ENCODE measurements at regions not wholly inside any gene's neighbourhood (a gene's known extent, or its start where the extent isn't known, plus 50 kb on each side); places are given as distances from the start of the nearest gene placed in this dataset.

- DNase-seq (ENCODE audit: low read depth), result no peak
- in situ Hi-C loops (cut with HindIII; ENCODE audit: low pct_unique_long_range_greater_than_20kb, low sequenced_read_pairs), result no loop called here
These were observed 222.8 kb downstream of the SNCA start for GRCh38 chr4:89614155-89614554.

GRCh38 chr4:89610236-89610635 is 226.7 kb downstream of the SNCA start:
- no peak for DNase-seq (ENCODE audit: low read depth)
- in situ Hi-C loops (cut with HindIII; ENCODE audit: low pct_unique_long_range_greater_than_20kb, low sequenced_read_pairs), result no loop called here

- no peak for DNase-seq (ENCODE audit: low read depth)
- in situ Hi-C loops (cut with HindIII; ENCODE audit: low pct_unique_long_range_greater_than_20kb, low sequenced_read_pairs), result no loop called here
These were observed 227.2 kb downstream of the SNCA start for GRCh38 chr4:89609756-89610155.

- peak; percentile 10 for DNase-seq (ENCODE audit: low read depth)
- in situ Hi-C loops (cut with HindIII; ENCODE audit: low pct_unique_long_range_greater_than_20kb, low sequenced_read_pairs), result no loop called here
These were observed 232.0 kb downstream of the SNCA start for GRCh38 chr4:89604951-89605350.

- no peak for DNase-seq (ENCODE audit: low read depth)
- in situ Hi-C loops (cut with HindIII; ENCODE audit: low pct_unique_long_range_greater_than_20kb, low sequenced_read_pairs), result no loop called here
These were observed 237.9 kb downstream of the SNCA start for GRCh38 chr4:89599026-89599425.

GRCh38 chr4:89598602-89599001 is 238.4 kb downstream of the SNCA start:
- in situ Hi-C loops (cut with HindIII; ENCODE audit: low pct_unique_long_range_greater_than_20kb, low sequenced_read_pairs), result no loop called here
- DNase-seq (ENCODE audit: low read depth), result no peak

- in situ Hi-C loops (cut with HindIII; ENCODE audit: low pct_unique_long_range_greater_than_20kb, low sequenced_read_pairs), result no loop called here
These were observed 241.7 kb downstream of the SNCA start for GRCh38 chr4:89595125-89595789.

GRCh38 chr4:89590128-89590527 is 246.8 kb downstream of the SNCA start:
- no peak for DNase-seq (ENCODE audit: low read depth)
- in situ Hi-C loops (cut with HindIII; ENCODE audit: low pct_unique_long_range_greater_than_20kb, low sequenced_read_pairs), result no loop called here

More at GRCh38 chr4:89595125-89595789, 241.7 kb downstream of the SNCA start:
- DNase-seq (ENCODE audit: low read depth), result no peak

GRCh38 chr4:89588421-89588820 is 248.5 kb downstream of the SNCA start:
- in situ Hi-C loops (cut with HindIII; ENCODE audit: low pct_unique_long_range_greater_than_20kb, low sequenced_read_pairs), result no loop called here
- DNase-seq (ENCODE audit: low read depth), result no peak

GRCh38 chr4:89587364-89587763 is 249.6 kb downstream of the SNCA start:
- in situ Hi-C loops (cut with HindIII; ENCODE audit: low pct_unique_long_range_greater_than_20kb, low sequenced_read_pairs), result no loop called here
- DNase-seq (ENCODE audit: low read depth), result no peak

- in situ Hi-C loops (cut with HindIII; ENCODE audit: low pct_unique_long_range_greater_than_20kb, low sequenced_read_pairs), result no loop called here
- peak; percentile 33 for DNase-seq (ENCODE audit: low read depth)
These were observed 250.1 kb downstream of the SNCA start for GRCh38 chr4:89586864-89587263.

GRCh38 chr4:89586318-89586717 is 250.6 kb downstream of the SNCA start:
- peak; percentile 1 for DNase-seq (ENCODE audit: low read depth)
- in situ Hi-C loops (cut with HindIII; ENCODE audit: low pct_unique_long_range_greater_than_20kb, low sequenced_read_pairs), result no loop called here

- DNase-seq (ENCODE audit: low read depth), result no peak
- in situ Hi-C loops (cut with HindIII; ENCODE audit: low pct_unique_long_range_greater_than_20kb, low sequenced_read_pairs), result no loop called here
These were observed 254.0 kb downstream of the SNCA start for GRCh38 chr4:89582756-89583505.

- DNase-seq (ENCODE audit: low read depth), result no peak
- in situ Hi-C loops (cut with HindIII; ENCODE audit: low pct_unique_long_range_greater_than_20kb, low sequenced_read_pairs), result no loop called here
These were observed 257.2 kb downstream of the SNCA start for GRCh38 chr4:89579771-89580170.

- no peak for DNase-seq (ENCODE audit: low read depth)
- in situ Hi-C loops (cut with HindIII; ENCODE audit: low pct_unique_long_range_greater_than_20kb, low sequenced_read_pairs), result no loop called here
These were observed 260.7 kb downstream of the SNCA start for GRCh38 chr4:89576246-89576645.

GRCh38 chr4:89575840-89576239 is 261.1 kb downstream of the SNCA start:
- in situ Hi-C loops (cut with HindIII; ENCODE audit: low pct_unique_long_range_greater_than_20kb, low sequenced_read_pairs), result no loop called here
- DNase-seq (ENCODE audit: low read depth), result no peak

GRCh38 chr4:89574176-89574575 is 262.8 kb downstream of the SNCA start:
- in situ Hi-C loops (cut with HindIII; ENCODE audit: low pct_unique_long_range_greater_than_20kb, low sequenced_read_pairs), result no loop called here
- no peak for DNase-seq (ENCODE audit: low read depth)

GRCh38 chr4:89573656-89574055 is 263.3 kb downstream of the SNCA start:
- no peak for DNase-seq (ENCODE audit: low read depth)
- in situ Hi-C loops (cut with HindIII; ENCODE audit: low pct_unique_long_range_greater_than_20kb, low sequenced_read_pairs), result no loop called here

GRCh38 chr4:89572224-89572858 is 264.6 kb downstream of the SNCA start:
- in situ Hi-C loops (cut with HindIII; ENCODE audit: low pct_unique_long_range_greater_than_20kb, low sequenced_read_pairs), result no loop called here
- DNase-seq (ENCODE audit: low read depth), result peak; percentile 4

All from Caki2 (cell line).